Right lobe of liver (tissue), 6 donors: ENCODE measurements at regions not wholly inside any gene's neighbourhood (a gene's known extent, or its start where the extent isn't known, plus 50 kb on each side); places are given as distances from the start of the nearest gene placed in this dataset.

Experiments
- ATAC-seq, 4 donors: fragments of 200-7000 bp; cut with Tn5 transposase; one replicate each; pipeline ENCODE4 v1.9.1; 2020; ENCODE audit warnings: mild to moderate bottlenecking in 4 of 4, moderate library complexity in 4 of 4
- DNase-seq, 3 donors: peaks; one replicate each; pipeline ENCODE4 v3.0.0-alpha.2; 2020
- H3K27ac ChIP-seq, 3 donors: fragments of 200-600 bp; one replicate each; pipeline ENCODE4 v1.8.0; 2022
- H3K27me3 ChIP-seq, 2 donors: fragments of 200-600 bp; one replicate each; pipeline ENCODE4 v1.8.0; 2022
- H3K36me3 ChIP-seq, 4 donors: fragments of 200-600 bp; sonication (generic) in 1 of 4; one replicate each; pipeline versions ENCODE4 v1.5.1 to v1.8.0; 2017 to 2022; ENCODE audit warnings: control low read depth in 1 of 4
- H3K4me1 ChIP-seq, 4 donors: fragments of 200-600 bp; sonication (generic) in 1 of 4; one replicate each; pipeline versions ENCODE4 v1.5.1 to v1.8.0; 2017 to 2022; ENCODE audit warnings: control low read depth in 1 of 4
- H3K4me3 ChIP-seq, 3 donors: fragments of 200-600 bp; one replicate each; pipeline ENCODE4 v1.8.0; 2022
- H3K9me3 ChIP-seq, 4 donors: fragments of 200-600 bp; sonication (generic) in 1 of 4; one replicate each; pipeline versions ENCODE4 v1.5.1 to v1.8.0; 2017 to 2022; ENCODE audit warnings: control low read depth in 1 of 4
- CTCF ChIP-seq, 4 donors: fragments of 200-600 bp in 3 of 4; fragments of 450-650 bp in 1 of 4; IDR thresholded peaks; one replicate each; pipeline versions ENCODE4 v1.5.1 to v1.8.0; 2016 to 2022; ENCODE audit warnings: antibody characterized with exemption in 4 of 4, mild to moderate bottlenecking in 2 of 4
- POLR2A ChIP-seq: fragments of 450-650 bp; IDR thresholded peaks from one replicate; pipeline ENCODE4 v1.6.1; 2017; ENCODE audit warnings: antibody characterized with exemption, mild to moderate bottlenecking
- WGBS: methylation state at CpG from one replicate; pipeline ENCODE4 v1.1.6; 2018; ENCODE audit warnings: low coverage, low lambda C conversion rate; ENCODE audit not compliant: insufficient coverage; ENCODE audit errors: missing lambda C conversion rate; 5-methylcytosine and 5-hydroxymethylcytosine counted together
- intact Hi-C, 2 donors: fragments of 100-400 bp; cut with DNase I; formaldehyde crosslinking; loops; one replicate each; pipeline versions ENCODE4 v1.11.2 to v1.14.1; 2022
- donor health status: DM: no; HTN: yes; CAD: no.
- donor health status: DM: no; HTN: no; CAD: no.
- donor health status: DM: no; HTN: no; CAD: no.
- donor health status: DM: no; HTN: yes; CAD: no.
- donor health status: DM: no; HTN: yes; CAD: no.

GRCh38 chr17:63275318-63275970, 170.7 kb downstream of the CYB561 start:
- intact Hi-C loops: no loop called here
- no peak for TF ChIP-seq POLR2A
- TF ChIP-seq CTCF (IDR thresholded peaks at IDR 0.05): no peak
- ATAC-seq: peak in 1 of 4 donors; percentile 67
- no peak for DNase-seq
- Histone ChIP-seq H3K9me3 (no peaks in the 10 kb centered on the region), H3K27me3 (no peaks in the 10 kb centered on the region), H3K36me3 (no peaks in the 10 kb centered on the region), H3K4me3 (no peak overlapping the region), H3K27ac (no peak overlapping the region), H3K4me1 (no peaks in the 10 kb centered on the region)
- WGBS: 50% methylated on average over 1 of the region's 1 CpG

- Histone ChIP-seq H3K4me1 (no peaks in the 10 kb centered on the region), H3K36me3 (no peaks in the 10 kb centered on the region), H3K9me3 (no peaks in the 10 kb centered on the region), H3K4me3 (no peak overlapping the region), H3K27ac (no peak overlapping the region), H3K27me3 (no peaks in the 10 kb centered on the region)
- no peak for TF ChIP-seq POLR2A
- no peak for TF ChIP-seq CTCF (IDR thresholded peaks at IDR 0.05)
- intact Hi-C loops: no loop called here
- DNase-seq: no peak
- no peak for ATAC-seq
- WGBS: 51% methylated on average over 2 of the region's 2 CpGs
These were observed 169.9 kb downstream of the CYB561 start for GRCh38 chr17:63275971-63276745.

GRCh38 chr17:63276821-63277220, 169.3 kb downstream of the CYB561 start:
- DNase-seq: no peak
- Histone ChIP-seq H3K27me3 (no peaks in the 10 kb centered on the region), H3K9me3 (no peaks in the 10 kb centered on the region), H3K4me3 (no peak overlapping the region), H3K4me1 (no peaks in the 10 kb centered on the region), H3K36me3 (no peaks in the 10 kb centered on the region), H3K27ac (no peak overlapping the region)
- intact Hi-C loops: no loop called here
- no peak for ATAC-seq
- 82% methylated on average over 3 of the region's 3 CpGs for WGBS
- TF ChIP-seq POLR2A (no peak), CTCF (IDR thresholded peaks at IDR 0.05) (no peak)

GRCh38 chr17:63277629-63278028, 168.5 kb downstream of the CYB561 start:
- Histone ChIP-seq H3K36me3 (no peaks in the 10 kb centered on the region), H3K9me3 (no peaks in the 10 kb centered on the region), H3K4me3 (no peak overlapping the region), H3K27me3 (no peaks in the 10 kb centered on the region), H3K4me1 (no peaks in the 10 kb centered on the region), H3K27ac (no peak overlapping the region)
- 82% methylated on average over 3 of the region's 3 CpGs for WGBS
- ATAC-seq (no peak), DNase-seq (no peak)
- TF ChIP-seq CTCF (IDR thresholded peaks at IDR 0.05) (no peak), POLR2A (no peak)
- intact Hi-C loops: no loop called here
